Limb (tissue), 2 donors: ENCODE measurements at regions not wholly inside any gene's neighbourhood (a gene's known extent, or its start where the extent isn't known, plus 50 kb on each side); places are given as distances from the start of the nearest gene placed in this dataset.

Source experiments
- DNase-seq, 2 donors: peaks; one replicate each; pipeline ENCODE4 v3.0.0-alpha.2; 2016; ENCODE audit errors: extremely low spot score in 2 of 2

- no peak for DNase-seq
Observed at GRCh38 chr11:119491753-119492510, 69.0 kb upstream of the THY1 start.

DNA sequence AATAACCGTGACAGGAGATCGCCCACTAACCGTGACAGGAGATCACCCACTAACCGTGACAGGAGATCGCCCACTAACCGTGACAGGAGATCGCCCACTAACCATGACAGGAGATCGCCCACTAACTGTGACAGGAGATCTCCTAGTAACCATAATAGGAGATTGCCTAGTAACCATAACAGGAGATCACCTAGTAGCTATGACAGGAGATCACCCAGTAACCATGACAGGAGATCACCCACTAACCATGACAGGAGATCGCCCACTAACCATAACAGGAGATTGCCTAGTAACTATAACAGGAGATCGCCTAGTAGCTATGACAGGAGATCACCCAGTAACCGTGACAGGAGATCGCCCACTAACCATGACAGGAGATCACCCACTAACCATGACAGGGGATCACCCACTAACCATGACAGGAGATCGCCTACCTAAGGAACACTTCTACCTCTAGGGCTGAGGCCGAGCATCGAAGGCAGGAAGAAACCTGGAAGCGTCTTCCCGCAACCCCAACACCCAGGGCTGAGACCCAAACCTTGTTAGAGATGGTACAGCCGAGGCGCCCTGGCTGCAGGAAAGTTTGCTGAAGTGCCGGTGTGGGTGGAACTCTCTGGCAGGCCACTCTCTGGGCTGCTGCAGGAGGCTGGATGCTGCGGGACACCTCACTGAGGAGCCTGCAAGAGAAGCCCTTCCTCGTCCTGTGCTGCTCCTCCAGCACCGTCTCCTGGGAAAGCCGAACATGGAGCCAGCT, 67.5 kb upstream of the THY1 start:
- DNase-seq = no peak

DNA sequence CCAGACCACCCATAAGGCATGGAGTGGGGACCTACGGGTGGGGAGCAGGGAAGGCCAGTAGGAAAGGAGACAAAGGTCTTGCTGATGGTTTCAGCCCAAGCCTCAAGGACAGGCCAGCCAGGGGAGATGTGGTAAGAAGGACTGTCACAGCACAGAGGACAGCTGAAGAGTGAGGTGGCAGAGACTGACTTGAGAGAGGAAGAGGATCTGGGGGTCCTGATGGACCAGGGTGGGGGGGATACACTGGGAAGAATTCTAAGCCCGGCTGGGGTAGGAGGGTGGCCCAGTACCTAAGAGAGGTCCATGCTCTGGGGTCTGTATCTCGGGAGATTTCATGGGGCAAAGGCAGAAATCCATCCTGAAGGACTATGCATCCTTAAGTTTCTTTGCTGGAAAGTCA, 66.1 kb upstream of the THY1 start:
- no peak for DNase-seq

DNA sequence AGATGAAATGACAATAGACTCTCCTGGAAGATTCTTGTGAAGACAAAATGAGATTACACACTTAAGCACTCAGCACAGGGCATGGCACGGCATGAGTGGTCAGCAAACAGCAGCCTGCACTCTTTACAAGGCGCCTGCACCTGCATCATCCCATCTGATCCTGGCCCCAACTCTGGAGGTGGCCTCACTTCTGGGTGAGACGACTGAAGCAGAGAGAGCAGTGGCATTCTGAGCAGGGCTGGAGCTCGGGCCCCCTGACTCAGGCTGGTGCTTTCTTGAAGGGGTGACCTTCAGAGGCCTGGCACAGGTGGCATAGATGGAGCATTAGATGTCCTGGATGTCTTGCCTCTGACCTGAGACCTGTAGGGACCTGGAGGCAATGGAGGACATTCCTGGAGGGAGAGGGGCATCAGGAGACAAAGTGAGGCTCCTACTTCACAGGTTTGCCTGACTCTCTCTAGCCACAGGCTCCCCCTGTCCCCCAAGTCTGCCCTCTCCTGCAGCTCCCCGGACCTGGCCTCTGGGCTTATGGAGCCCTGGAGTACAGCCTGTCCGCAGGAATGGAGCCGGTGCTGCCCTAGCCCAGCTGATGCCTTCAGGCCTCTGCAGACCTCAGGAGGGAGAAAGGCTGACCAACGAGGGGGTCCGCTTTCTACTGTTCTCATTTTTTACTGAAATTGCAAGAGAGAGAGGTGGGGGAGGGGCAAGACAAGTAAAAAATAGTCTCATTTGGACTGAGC, 65.5 kb upstream of the THY1 start:
- peak in 1 of 2 donors; percentile 6 for DNase-seq

GRCh38 chr11:119486691-119487259, 63.8 kb upstream of the THY1 start:
- peak in 1 of 2 donors; percentile 13 for DNase-seq

- no peak for DNase-seq
Observed at GRCh38 chr11:119486016-119486415, 63.0 kb upstream of the THY1 start.

- peak in 1 of 2 donors; percentile 37 for DNase-seq
Observed at GRCh38 chr11:119484741-119485605, 62.0 kb upstream of the THY1 start.

GRCh38 chr11:119483881-119484371, 61.0 kb upstream of the THY1 start:
- peak in 1 of 2 donors; percentile 27 for DNase-seq

- peak in 1 of 2 donors; percentile 33 for DNase-seq
Observed at GRCh38 chr11:119483341-119483880, 60.4 kb upstream of the THY1 start.

GRCh38 chr11:119482521-119483011, 59.6 kb upstream of the THY1 start:
- peak in 1 of 2 donors; percentile 27 for DNase-seq

- DNase-seq = no peak
Observed at GRCh38 chr11:119481667-119482400, 58.9 kb upstream of the THY1 start.

- DNase-seq = peak; percentile 68 to 95
Observed at GRCh38 chr11:119481021-119481666, 58.2 kb upstream of the THY1 start.

DNA sequence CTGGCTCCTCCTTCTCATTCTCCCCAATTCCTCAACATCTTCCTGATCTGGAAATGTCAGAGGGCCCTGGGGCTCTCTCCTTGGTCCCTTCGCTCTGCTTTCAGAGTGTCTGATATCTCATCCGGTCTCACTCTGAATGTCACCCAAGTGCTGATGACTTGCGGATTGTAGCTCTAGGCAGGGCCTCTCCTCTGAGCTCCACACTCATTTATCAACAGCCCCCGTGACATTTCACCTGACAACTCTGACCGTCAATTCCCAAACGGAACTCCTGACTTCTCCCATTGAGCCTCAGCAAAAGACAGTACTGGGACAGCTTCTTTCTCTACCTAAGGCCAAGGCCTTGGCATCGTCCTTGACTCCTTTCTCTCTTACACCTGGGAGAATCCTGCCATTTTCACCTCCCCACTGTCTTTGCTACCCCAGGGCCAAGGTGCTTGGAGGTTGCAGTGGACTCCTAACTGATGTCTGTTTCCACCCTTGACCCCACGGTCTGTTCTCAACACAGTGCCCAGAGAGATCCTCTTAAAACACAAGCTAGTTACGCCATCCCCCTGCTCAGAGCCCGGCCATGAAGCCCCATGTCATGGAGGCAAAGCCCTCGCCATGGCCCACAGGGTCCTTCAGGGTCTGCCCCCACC, 57.5 kb upstream of the THY1 start:
- peak in 1 of 2 donors; percentile 23 for DNase-seq

- peak in 1 of 2 donors; percentile 31 for DNase-seq
Observed at GRCh38 chr11:119479685-119480275, 56.8 kb upstream of the THY1 start.

DNA sequence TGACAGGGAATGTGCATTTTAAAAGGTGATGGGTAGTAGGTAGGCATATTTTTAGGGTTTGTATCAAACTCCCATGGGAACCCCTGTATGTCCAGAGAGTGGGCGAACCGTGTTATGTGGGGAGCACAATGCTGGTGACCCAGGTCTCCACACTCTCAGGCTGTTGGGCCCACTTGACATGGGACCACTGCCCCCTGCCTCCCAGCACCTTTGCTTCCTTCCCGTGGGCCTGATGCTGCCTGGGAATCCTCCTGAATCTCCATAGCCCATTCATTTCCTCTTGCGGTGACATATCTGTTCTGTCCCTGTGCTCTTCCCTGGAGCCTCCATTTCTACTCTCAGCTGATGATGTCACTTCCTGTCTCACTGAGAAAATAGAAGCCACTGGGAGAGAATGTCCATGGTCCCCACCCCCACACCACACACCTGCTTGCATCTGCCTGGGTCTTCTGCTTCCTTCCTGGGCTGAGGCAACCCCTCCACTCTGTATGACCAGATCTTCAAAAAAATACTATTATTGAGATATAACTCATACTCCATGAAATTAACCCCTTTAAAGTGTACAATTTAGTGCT, 55.8 kb upstream of the THY1 start:
- peak in 1 of 2 donors; percentile 24 for DNase-seq

DNA sequence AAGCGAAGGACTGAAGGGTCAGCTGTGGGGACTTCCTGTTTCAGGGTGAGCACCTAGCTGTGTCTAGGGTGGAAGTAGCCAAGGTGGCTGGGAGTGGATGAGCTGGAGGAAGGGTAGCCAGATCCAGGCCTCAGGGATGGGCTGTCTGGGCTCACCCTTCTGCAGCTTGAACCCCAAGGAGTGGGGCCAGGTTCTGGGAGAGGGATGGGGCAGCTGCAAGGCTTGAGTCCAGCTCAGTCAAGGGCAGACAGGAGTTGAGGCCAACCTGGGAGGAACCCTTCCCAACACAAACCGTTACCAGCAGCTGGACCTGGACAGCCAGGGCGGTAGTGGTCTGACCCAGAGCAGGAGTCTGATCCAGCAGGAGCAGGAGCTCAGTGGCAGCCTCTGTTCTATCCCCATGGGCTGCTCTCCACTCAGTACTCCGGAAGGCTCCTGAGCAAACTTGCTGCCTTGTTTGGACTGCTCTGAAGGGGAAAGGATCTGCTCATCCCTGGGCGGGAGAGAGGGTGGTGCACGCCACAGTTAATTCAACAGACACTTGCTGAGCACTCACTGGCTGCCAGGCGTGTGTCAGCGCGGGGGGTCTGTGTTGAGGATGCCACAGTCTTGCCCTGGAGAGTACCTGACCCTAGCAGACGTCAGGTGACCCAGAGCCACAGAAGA, 53.8 kb upstream of the THY1 start:
- DNase-seq = peak in 1 of 2 donors; percentile 28

- DNase-seq = peak in 1 of 2 donors; percentile 14
Observed at GRCh38 chr11:119476038-119476437, 53.1 kb upstream of the THY1 start.
